NT2/D1 (cell line): ENCODE measurements at regions not wholly inside any gene's neighbourhood (a gene's known extent, or its start where the extent isn't known, plus 50 kb on each side); places are given as distances from the start of the nearest gene placed in this dataset.
"Not testable (repeated sequence)": the region's sequence is repeated elsewhere in the genome, so short reads cannot be mapped to it uniquely, and the experiment has no call there.

Source experiments
- DNase-seq: peaks from one replicate; pipeline ENCODE4 v3.0.0-alpha.2; 2011; ENCODE audit warnings: low read depth, low spot score
- H3K27me3 ChIP-seq: 2 replicates; pipeline ENCODE4 v1.6.0; 2011; ENCODE audit warnings: mild to moderate bottlenecking; ENCODE audit not compliant: insufficient read length, insufficient read depth
- H3K36me3 ChIP-seq: 2 replicates; pipeline ENCODE4 v1.6.1; 2011; ENCODE audit warnings: mild to moderate bottlenecking, low read length, mixed read lengths; ENCODE audit not compliant: insufficient read depth, insufficient read length
- H3K4me1 ChIP-seq: 2 replicates; pipeline ENCODE4 v1.5.1; 2011; ENCODE audit not compliant: insufficient read depth, insufficient read length
- H3K4me3 ChIP-seq: 2 replicates; pipeline ENCODE4 v1.5.1; 2011; ENCODE audit warnings: low read depth; ENCODE audit not compliant: insufficient read length
- H3K9ac ChIP-seq: 2 replicates; pipeline ENCODE4 v1.6.0; 2011; ENCODE audit warnings: low read depth; ENCODE audit not compliant: insufficient read length
- H3K9me3 ChIP-seq: 2 replicates; pipeline ENCODE4 v1.5.1; 2011; ENCODE audit warnings: mild to moderate bottlenecking, low read length; ENCODE audit not compliant: insufficient read depth
- SUZ12 ChIP-seq: IDR thresholded peaks from 2 replicates; pipeline ENCODE4 v1.6.1; 2011; ENCODE audit not compliant: insufficient read length, insufficient read depth; ENCODE audit errors: extremely low read depth
- YY1 ChIP-seq: IDR thresholded peaks from 2 replicates; pipeline ENCODE4 v1.6.1; 2011; ENCODE audit not compliant: insufficient read length, insufficient read depth
- ZNF274 ChIP-seq: IDR thresholded peaks from 2 replicates; pipeline ENCODE4 v1.6.1; 2011; ENCODE audit warnings: mild to moderate bottlenecking, low read depth, low read length

DNA sequence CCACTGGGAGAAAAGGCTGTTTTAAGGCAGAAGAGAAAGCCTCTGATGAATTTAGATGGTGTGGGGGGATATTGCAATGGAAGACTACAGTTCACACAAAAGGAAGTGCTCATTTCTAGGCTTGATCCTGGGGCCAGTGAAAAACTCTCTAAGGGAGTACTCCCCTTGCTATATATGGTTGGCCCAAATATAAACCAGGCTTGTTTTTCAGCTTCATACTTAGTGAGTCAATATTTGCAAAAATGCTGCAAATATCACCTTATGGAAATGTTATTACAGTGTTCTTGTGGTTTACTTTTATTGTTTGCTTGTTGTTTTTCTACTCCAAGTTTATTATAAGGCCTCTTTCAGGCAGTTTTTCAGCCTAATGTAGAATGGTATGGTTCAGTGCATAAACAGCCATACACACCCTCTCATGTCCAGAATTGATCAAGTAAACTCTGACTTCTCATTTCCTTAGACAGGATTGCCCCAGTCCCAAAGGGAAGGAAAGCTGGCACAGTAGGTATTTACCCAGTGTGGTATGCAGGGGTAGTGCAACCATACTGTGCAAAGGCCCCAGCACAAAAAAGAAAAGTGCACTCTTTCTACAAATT is 115.1 kb downstream of the FEM1C start:
- no peak for TF ChIP-seq SUZ12
- TF ChIP-seq YY1 = no peak
- TF ChIP-seq ZNF274 = no peak
- Histone ChIP-seq H3K9ac (no peak overlapping the region), H3K4me1 (no peaks in the 10 kb centered on the region), H3K9me3 (no peaks in the 10 kb centered on the region), H3K36me3 (no peaks in the 10 kb centered on the region), H3K27me3 (no peaks in the 10 kb centered on the region), H3K4me3 (no peak overlapping the region)
- DNase-seq = no peak

DNA sequence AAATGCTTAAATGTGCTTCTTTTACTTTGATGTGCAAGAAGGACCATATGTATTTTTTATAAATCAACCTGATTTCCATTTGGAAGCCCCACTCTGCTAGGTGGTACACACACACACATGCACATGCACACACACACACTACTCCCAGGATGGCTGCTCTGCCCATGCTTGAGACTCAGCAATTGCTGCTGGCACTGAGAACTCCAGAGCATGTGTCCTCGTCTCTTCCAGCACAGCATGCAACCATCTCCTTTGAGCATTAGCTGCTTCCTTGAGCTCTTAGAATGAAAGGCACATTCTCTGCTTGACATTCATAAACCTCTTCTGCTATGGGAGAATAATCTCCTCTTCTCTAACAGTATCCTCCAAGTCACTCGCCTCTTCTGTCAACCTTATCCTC is 115.9 kb downstream of the FEM1C start:
- H3K36me3 ChIP-seq = no peaks in the 10 kb centered on the region
- no peak overlapping the region for H3K4me3 ChIP-seq
- H3K27me3 ChIP-seq = no peaks in the 10 kb centered on the region
- H3K9ac ChIP-seq = no peak overlapping the region
- DNase-seq = no peak
- H3K9me3 ChIP-seq = no peaks in the 10 kb centered on the region
- no peaks in the 10 kb centered on the region for H3K4me1 ChIP-seq
- TF ChIP-seq YY1 (no peak), SUZ12 (no peak), ZNF274 (no peak)

DNA sequence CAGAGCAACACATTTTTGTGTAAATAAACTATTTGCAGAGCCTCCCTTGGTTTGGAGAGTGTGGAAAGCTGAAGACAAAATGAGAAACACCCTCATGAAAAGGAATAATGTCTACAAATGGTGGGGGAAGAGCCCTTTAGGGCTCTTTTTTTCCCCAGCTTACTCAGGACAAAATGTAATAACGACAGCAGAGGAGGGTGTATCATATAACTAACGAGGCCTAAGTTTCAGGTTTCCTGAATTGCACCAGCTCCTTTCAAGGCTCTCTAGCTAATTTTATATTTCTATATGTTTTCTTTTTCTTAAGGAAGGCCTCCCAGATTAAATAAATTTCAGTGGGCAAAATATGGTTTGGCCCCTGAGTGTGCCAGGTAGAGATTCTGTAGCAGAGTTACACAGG is 116.3 kb downstream of the FEM1C start:
- Histone ChIP-seq H3K27me3 (no peaks in the 10 kb centered on the region), H3K36me3 (no peaks in the 10 kb centered on the region), H3K4me3 (no peak overlapping the region), H3K4me1 (no peaks in the 10 kb centered on the region), H3K9me3 (no peaks in the 10 kb centered on the region), H3K9ac (no peak overlapping the region)
- DNase-seq = no peak
- TF ChIP-seq YY1 (no peak), ZNF274 (no peak), SUZ12 (no peak)

- TF ChIP-seq YY1 (no peak), ZNF274 (no peak), SUZ12 (no peak)
- Histone ChIP-seq H3K4me3 (no peak overlapping the region), H3K9ac (no peak overlapping the region), H3K4me1 (no peaks in the 10 kb centered on the region), H3K27me3 (no peaks in the 10 kb centered on the region), H3K36me3 (no peaks in the 10 kb centered on the region), H3K9me3 (no peaks in the 10 kb centered on the region)
- DNase-seq = no peak
Measured at GRCh38 chr5:115424446-115424845, 120.1 kb downstream of the FEM1C start.

DNA sequence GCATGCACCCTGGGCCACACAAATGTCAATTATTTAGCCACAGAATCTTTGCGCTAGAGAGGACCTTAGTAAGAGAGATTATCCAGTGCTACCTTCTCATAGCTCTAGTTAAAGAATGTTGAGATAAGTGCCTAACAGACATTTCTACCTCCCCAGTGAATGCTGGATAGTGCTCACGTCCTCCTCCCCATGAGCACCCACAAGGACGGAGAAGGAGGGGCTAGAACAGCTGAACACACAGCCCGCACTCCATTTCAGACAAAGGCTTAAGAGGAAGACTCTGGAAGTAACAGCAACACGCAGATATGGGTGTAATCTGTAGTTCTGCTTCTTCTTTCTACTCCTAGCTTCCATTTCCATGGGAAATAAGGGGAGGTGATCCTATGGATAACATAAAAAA is 120.5 kb downstream of the FEM1C start:
- no peak overlapping the region for H3K9ac ChIP-seq
- H3K4me1 ChIP-seq = no peaks in the 10 kb centered on the region
- H3K9me3 ChIP-seq = no peaks in the 10 kb centered on the region
- TF ChIP-seq SUZ12 (no peak), ZNF274 (no peak), YY1 (no peak)
- no peak for DNase-seq
- H3K36me3 ChIP-seq = no peaks in the 10 kb centered on the region
- H3K27me3 ChIP-seq = no peaks in the 10 kb centered on the region
- H3K4me3 ChIP-seq = no peak overlapping the region

- no peaks in the 10 kb centered on the region for H3K27me3 ChIP-seq
- H3K9me3 ChIP-seq = no peaks in the 10 kb centered on the region
- H3K4me3 ChIP-seq = no peak overlapping the region
- H3K36me3 ChIP-seq = no peaks in the 10 kb centered on the region
- DNase-seq = no peak
- TF ChIP-seq SUZ12 = no peak
- no peak for TF ChIP-seq ZNF274
- TF ChIP-seq YY1 = no peak
- no peak overlapping the region for H3K9ac ChIP-seq
- H3K4me1 ChIP-seq = no peaks in the 10 kb centered on the region
Measured at GRCh38 chr5:115423541-115423940, 121.0 kb downstream of the FEM1C start.

GRCh38 chr5:115423051-115423450 is 121.5 kb downstream of the FEM1C start:
- Histone ChIP-seq H3K4me1 (no peaks in the 10 kb centered on the region), H3K36me3 (no peaks in the 10 kb centered on the region), H3K9me3 (no peaks in the 10 kb centered on the region), H3K9ac (no peak overlapping the region), H3K4me3 (no peak overlapping the region), H3K27me3 (no peaks in the 10 kb centered on the region)
- TF ChIP-seq YY1 = no peak
- no peak for TF ChIP-seq ZNF274
- no peak for DNase-seq

DNA sequence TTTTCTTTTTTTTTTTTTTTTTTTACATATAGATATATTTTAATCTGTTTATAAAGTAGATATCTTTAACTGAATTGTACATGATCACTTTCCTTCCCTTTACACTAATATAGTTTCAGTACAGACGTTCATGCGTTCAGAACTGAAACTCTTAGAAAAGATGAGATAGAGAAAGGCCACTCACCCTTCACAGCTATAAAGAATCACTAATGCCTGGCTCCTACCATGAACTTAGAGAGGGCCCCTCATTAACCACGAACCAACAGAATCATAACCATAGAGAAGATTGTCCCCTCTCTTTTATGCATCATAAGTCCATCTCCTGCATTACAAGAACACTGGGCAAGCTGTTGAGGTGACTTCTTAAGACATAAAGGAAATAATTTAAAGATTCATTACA is 123.8 kb downstream of the FEM1C start:
- not testable (repeated sequence) for H3K4me1 ChIP-seq, H3K9ac ChIP-seq, H3K9me3 ChIP-seq, H3K4me3 ChIP-seq, DNase-seq, H3K27me3 ChIP-seq, H3K36me3 ChIP-seq
